BJ (cell line): ENCODE measurements at regions not wholly inside any gene's neighbourhood (a gene's known extent, or its start where the extent isn't known, plus 50 kb on each side); places are given as distances from the start of the nearest gene placed in this dataset.

ENCODE experiments used
- CTCF ChIA-PET: fragments of 350-600 bp; formaldehyde crosslinking; extraction: SDS; loops from one replicate; lab custom pipeline; 2021; ENCODE audit warnings: antibody characterized with exemption, inconsistent platforms; lab: Yijun Ruan, JAX
- POLR2A ChIA-PET: fragments of 300-600 bp; sonication (Branson Sonifier 250); formaldehyde crosslinking; extraction: SDS; loops from one replicate; lab custom pipeline; 2021; ENCODE audit warnings: antibody characterized with exemption; lab: Charles Lee
- DNase-seq: peaks from one replicate; pipeline ENCODE4 v3.0.0-alpha.2; 2011; ENCODE audit warnings: low read depth
- H3K27me3 ChIP-seq: 2 replicates; pipeline ENCODE4 v1.6.0; 2011; ENCODE audit warnings: low read length; ENCODE audit not compliant: control insufficient read depth, insufficient read depth
- H3K36me3 ChIP-seq: 2 replicates; pipeline ENCODE4 v1.5.1; 2011; ENCODE audit warnings: low read length; ENCODE audit not compliant: control insufficient read depth, insufficient read depth
- H3K4me3 ChIP-seq: 2 replicates; pipeline ENCODE4 v1.5.1; 2011; ENCODE audit warnings: low read depth, mild to moderate bottlenecking, control low read depth, low read length
- CTCF ChIP-seq: IDR thresholded peaks from 2 replicates; pipeline ENCODE4 v1.5.1; 2011; ENCODE audit warnings: low read depth, mild to moderate bottlenecking, control low read depth, inconsistent platforms, low read length, moderate library complexity; ENCODE audit not compliant: insufficient read depth

GRCh38 chr10:65751896-65752295 is 1173.9 kb upstream of the LRRTM3 start:
- no peaks in the 10 kb centered on the region for H3K27me3 ChIP-seq
- DNase-seq = no peak
- no peak overlapping the region for H3K4me3 ChIP-seq
- ChIA-PET CTCF (no interaction called here), POLR2A (no interaction called here)
- TF ChIP-seq CTCF = no peak
- H3K36me3 ChIP-seq = no peaks in the 10 kb centered on the region

DNA sequence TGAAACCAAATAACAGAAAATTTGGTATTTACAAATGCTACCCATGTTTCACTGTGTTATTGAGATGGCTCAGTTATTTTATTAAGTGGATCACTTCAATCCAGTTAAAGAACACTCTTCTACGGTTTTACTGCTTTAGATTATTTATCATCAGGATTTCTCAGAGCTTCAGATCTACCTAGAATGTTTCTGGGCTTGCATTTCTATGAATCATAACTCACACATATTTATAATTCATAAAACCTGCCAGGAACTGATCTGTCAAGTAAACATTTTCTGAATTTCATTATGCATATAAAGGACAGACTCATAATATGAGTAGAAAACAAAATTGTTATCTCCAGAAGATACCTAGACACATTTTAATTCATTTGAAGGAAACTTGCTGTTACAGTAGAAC is 1172.3 kb upstream of the LRRTM3 start:
- no peaks in the 10 kb centered on the region for H3K36me3 ChIP-seq
- H3K4me3 ChIP-seq = no peak overlapping the region
- H3K27me3 ChIP-seq = no peaks in the 10 kb centered on the region
- ChIA-PET CTCF (no interaction called here), POLR2A (no interaction called here)
- no peak for TF ChIP-seq CTCF
- no peak for DNase-seq

DNA sequence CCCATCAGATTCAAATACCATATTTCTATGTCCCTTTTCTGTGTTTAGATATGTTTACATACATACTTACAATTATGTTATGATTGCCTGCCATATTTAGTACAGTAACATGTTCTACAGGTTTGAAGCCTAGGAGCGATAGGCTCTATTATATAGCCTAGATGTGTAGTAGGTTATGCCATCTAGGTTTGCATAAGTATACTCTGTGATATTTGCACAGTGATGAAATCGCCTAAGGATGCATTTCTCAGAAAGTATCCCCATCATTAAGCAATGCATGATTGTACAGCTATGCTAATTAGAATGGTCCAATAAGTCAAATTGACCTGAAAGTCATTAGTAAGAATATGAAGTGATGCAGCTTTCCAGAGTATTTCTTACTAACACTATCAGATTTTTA is 1171.7 kb upstream of the LRRTM3 start:
- CTCF ChIA-PET = no interaction called here
- POLR2A ChIA-PET = no interaction called here
- H3K27me3 ChIP-seq = no peaks in the 10 kb centered on the region
- no peak overlapping the region for H3K4me3 ChIP-seq
- DNase-seq = no peak
- TF ChIP-seq CTCF = no peak
- no peaks in the 10 kb centered on the region for H3K36me3 ChIP-seq

DNA sequence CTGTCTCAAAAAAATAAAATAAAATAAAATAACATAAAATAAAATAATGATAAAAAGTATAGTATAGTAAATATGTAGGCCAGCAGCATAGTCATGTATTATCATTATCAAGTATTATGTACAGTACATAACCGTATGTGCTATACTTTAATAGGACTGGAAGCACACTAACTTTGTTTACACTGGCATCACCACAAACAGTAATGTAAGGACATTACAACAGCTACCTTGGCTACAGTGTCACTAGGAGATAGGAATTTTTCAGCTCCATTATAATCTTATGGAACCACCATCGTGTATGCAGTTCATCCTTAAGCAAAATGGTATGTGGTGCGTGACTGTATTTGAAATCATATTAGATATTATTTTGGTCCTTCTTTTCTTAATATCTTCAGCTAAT is 1163.5 kb upstream of the LRRTM3 start:
- DNase-seq = no peak
- Histone ChIP-seq H3K4me3 (no peak overlapping the region), H3K27me3 (no peaks in the 10 kb centered on the region), H3K36me3 (no peaks in the 10 kb centered on the region)
- no peak for TF ChIP-seq CTCF
- CTCF ChIA-PET = no interaction called here
- POLR2A ChIA-PET = no interaction called here

DNA sequence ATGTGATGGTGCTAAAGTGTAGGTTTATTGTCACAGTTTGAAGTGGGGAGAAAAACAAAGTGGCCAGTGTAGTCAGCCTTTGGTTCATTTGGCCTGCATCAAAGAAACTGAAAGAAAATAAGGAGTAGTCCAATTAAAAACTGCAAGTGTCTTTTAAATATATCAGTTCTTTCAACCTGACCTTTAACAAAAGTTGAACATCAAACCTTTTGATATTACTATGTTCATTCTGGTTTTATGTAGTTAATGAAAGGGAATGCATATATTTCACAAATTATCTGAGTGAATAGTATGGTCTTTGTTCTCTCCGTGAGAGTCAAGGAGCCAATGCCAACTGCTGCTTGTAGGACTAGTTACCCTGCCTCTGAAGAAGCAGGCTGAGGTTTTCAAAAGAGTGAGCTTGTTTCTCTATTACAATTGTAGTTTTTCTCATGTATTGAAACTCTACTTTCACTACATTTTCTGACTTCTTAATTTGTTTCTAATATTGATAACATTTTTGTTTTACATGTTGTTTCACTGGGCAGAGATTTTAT is 1160.8 kb upstream of the LRRTM3 start:
- no peak for DNase-seq
- TF ChIP-seq CTCF = no peak
- no peak overlapping the region for H3K4me3 ChIP-seq
- ChIA-PET CTCF (no interaction called here), POLR2A (no interaction called here)
- no peaks in the 10 kb centered on the region for H3K27me3 ChIP-seq
- no peaks in the 10 kb centered on the region for H3K36me3 ChIP-seq
